Ovary (tissue), 3 donors: ENCODE measurements at regions not wholly inside any gene's neighbourhood (a gene's known extent, or its start where the extent isn't known, plus 50 kb on each side); places are given as distances from the start of the nearest gene placed in this dataset.

Experiments
- CTCF ChIP-seq, 3 donors: fragments of 450-650 bp in 2 of 3; fragments of 200-600 bp in 1 of 3; IDR thresholded peaks; one replicate each; pipeline versions ENCODE4 v1.5.1 to v1.8.0; 2016 to 2022; ENCODE audit warnings: antibody characterized with exemption in 3 of 3, mild to moderate bottlenecking in 1 of 3
- EP300 ChIP-seq: sonication (generic); formaldehyde crosslinking; IDR thresholded peaks from one replicate; pipeline ENCODE4 v1.6.1; 2017; ENCODE audit warnings: antibody characterized with exemption
- POLR2A ChIP-seq: fragments of 450-650 bp; IDR thresholded peaks from one replicate; pipeline ENCODE4 v1.6.1; 2017; ENCODE audit warnings: antibody characterized with exemption, mild to moderate bottlenecking, moderate library complexity
- donor health status: DM: no; HTN: no; CAD: no.

GRCh38 chr9:19689328-19690101, 99.3 kb downstream of the SLC24A2 start:
- no peak for TF ChIP-seq POLR2A
- TF ChIP-seq CTCF (IDR thresholded peaks at IDR 0.05): no peak
- TF ChIP-seq EP300: no peak
